Adrenal gland (tissue), 5 donors: ENCODE measurements at regions not wholly inside any gene's neighbourhood (a gene's known extent, or its start where the extent isn't known, plus 50 kb on each side); places are given as distances from the start of the nearest gene placed in this dataset.

Source experiments
- CTCF ChIP-seq, 6 experiments: fragments of 450-650 bp in 4 of 6; fragments of 200-600 bp in 2 of 6; sonication (generic) in 1 of 6; IDR thresholded peaks; 1 replicate in 5 of 6; 2 replicates in 1 of 6; pipeline versions ENCODE4 v1.5.1 to v1.8.0; 2016 to 2021; ENCODE audit warnings: antibody characterized with exemption in 6 of 6, mild to moderate bottlenecking in 2 of 6, moderate library complexity in 1 of 6
- POLR2A ChIP-seq, 2 donors: fragments of 450-650 bp; IDR thresholded peaks; one replicate each; pipeline ENCODE4 v1.6.1; 2017; ENCODE audit warnings: antibody characterized with exemption in 2 of 2, mild to moderate bottlenecking in 2 of 2, moderate library complexity in 1 of 2
- donor health status: DM: no; HTN: no; CAD: no.

GRCh38 chr12:100044266-100044665 is 59.5 kb upstream of the ANKS1B start:
- TF ChIP-seq CTCF (IDR thresholded peaks at IDR 0.05): no peak
- TF ChIP-seq POLR2A (IDR thresholded peaks at IDR 0.05): no peak
